Heart left ventricle (tissue), 13 donors: ENCODE measurements at regions not wholly inside any gene's neighbourhood (a gene's known extent, or its start where the extent isn't known, plus 50 kb on each side); places are given as distances from the start of the nearest gene placed in this dataset.

Experiments used
- POLR2A ChIP-seq, 2 donors: fragments of 450-650 bp; IDR thresholded peaks; one replicate each; pipeline ENCODE4 v1.6.1; 2017; ENCODE audit warnings: antibody characterized with exemption in 2 of 2, mild to moderate bottlenecking in 2 of 2, moderate library complexity in 2 of 2
- TF ChIP-seq, protein P1 (sequence below), 12 donors: fragments of 200-600 bp; sonication (generic) in 4 of 12; IDR thresholded peaks; one replicate each; pipeline versions ENCODE4 v1.5.0 to v1.8.0; 2018 to 2022; ENCODE audit warnings: antibody characterized with exemption in 12 of 12, mild to moderate bottlenecking in 5 of 12
- donor health status: ischemic (EF 13 %, LVEDD 7.1; RV severe dilation, severe dysfunction).
- donor health status: DM: no; HTN: yes; CAD: no.
- donor health status: DM: no; HTN: no; CAD: no.
- donor health status: ischemic (EF 25% LVEDD 6.9; RV normal size, moderate dysfunction).
- donor health status: ischemic (EF 25% LVEDD 5.7; RV mildly dilated, moderate dysfunction).
- donor health status: ischemic (EF 35%, LVEDD 5.7; RV mildly dilated, moderate dysfunction).
- donor health status: nonischemic (EF 11% LVEDD 7.7; RV severe dilation, severe dysfunction).
- donor health status: DM: yes; HTN: yes; CAD: no.
- donor health status: PGD.
- donor health status: ischemic (EF 29% LVEDD 5.4; RV normal size, mild dysfunction).
- donor health status: nonischemic (EF 23%, LVEDD 6.1; RV moderate dilation, normal function).

GRCh38 chr7:10075866-10076265 lies 897.8 kb upstream of the PHF14 start:
- TF ChIP-seq, protein P1, sequence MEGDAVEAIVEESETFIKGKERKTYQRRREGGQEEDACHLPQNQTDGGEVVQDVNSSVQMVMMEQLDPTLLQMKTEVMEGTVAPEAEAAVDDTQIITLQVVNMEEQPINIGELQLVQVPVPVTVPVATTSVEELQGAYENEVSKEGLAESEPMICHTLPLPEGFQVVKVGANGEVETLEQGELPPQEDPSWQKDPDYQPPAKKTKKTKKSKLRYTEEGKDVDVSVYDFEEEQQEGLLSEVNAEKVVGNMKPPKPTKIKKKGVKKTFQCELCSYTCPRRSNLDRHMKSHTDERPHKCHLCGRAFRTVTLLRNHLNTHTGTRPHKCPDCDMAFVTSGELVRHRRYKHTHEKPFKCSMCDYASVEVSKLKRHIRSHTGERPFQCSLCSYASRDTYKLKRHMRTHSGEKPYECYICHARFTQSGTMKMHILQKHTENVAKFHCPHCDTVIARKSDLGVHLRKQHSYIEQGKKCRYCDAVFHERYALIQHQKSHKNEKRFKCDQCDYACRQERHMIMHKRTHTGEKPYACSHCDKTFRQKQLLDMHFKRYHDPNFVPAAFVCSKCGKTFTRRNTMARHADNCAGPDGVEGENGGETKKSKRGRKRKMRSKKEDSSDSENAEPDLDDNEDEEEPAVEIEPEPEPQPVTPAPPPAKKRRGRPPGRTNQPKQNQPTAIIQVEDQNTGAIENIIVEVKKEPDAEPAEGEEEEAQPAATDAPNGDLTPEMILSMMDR (IDR thresholded peaks at IDR 0.05) = no peak
- no peak for TF ChIP-seq POLR2A (IDR thresholded peaks at IDR 0.05)
